ENCODE measurements at regions not wholly inside any gene's neighbourhood (a gene's known extent, or its start where the extent isn't known, plus 50 kb on each side); places are given as distances from the start of the nearest gene placed in this dataset.
"Not testable (repeated sequence)": the region's sequence is repeated elsewhere in the genome, so short reads cannot be mapped to it uniquely, and the experiment has no call there.

GRCh38 chr9:120338340-120338739 lies 241.6 kb downstream of the CDK5RAP2 start:
- no peak for DNase-seq

- no peak for DNase-seq
Observed at GRCh38 chr9:120337131-120337530, 242.8 kb downstream of the CDK5RAP2 start.

- DNase-seq, result no peak
Observed at GRCh38 chr9:120336753-120337090, 243.2 kb downstream of the CDK5RAP2 start.

GRCh38 chr9:120336021-120336752 lies 243.8 kb downstream of the CDK5RAP2 start:
- DNase-seq, result no peak

GRCh38 chr9:120331913-120332312 lies 248.1 kb downstream of the CDK5RAP2 start:
- DNase-seq, result no peak

- no peak for DNase-seq
Observed at GRCh38 chr9:120330031-120330430, 249.9 kb downstream of the CDK5RAP2 start.

- no peak for DNase-seq
Observed at GRCh38 chr9:120327322-120327721, 252.6 kb downstream of the CDK5RAP2 start.

GRCh38 chr9:120326049-120326693 lies 253.8 kb downstream of the CDK5RAP2 start:
- no peak for DNase-seq

- no peak for DNase-seq
Observed at GRCh38 chr9:120324996-120325642, 254.8 kb downstream of the CDK5RAP2 start.

GRCh38 chr9:120324461-120324860 lies 255.5 kb downstream of the CDK5RAP2 start:
- no peak for DNase-seq

- no peak for DNase-seq
Observed at GRCh38 chr9:120323125-120323524, 256.8 kb downstream of the CDK5RAP2 start.

GRCh38 chr9:120319452-120319851 lies 260.5 kb downstream of the CDK5RAP2 start:
- no peak for DNase-seq

- DNase-seq, result no peak
Observed at GRCh38 chr9:120315154-120315553, 264.8 kb downstream of the CDK5RAP2 start.

GRCh38 chr9:120312031-120312430 lies 267.9 kb downstream of the CDK5RAP2 start:
- DNase-seq, result no peak

- no peak for DNase-seq
Observed at GRCh38 chr9:120310035-120310434, 269.9 kb downstream of the CDK5RAP2 start.

GRCh38 chr9:120308495-120308894 lies 271.5 kb downstream of the CDK5RAP2 start:
- DNase-seq, result no peak

GRCh38 chr9:120307599-120307998 lies 272.4 kb downstream of the CDK5RAP2 start:
- no peak for DNase-seq

GRCh38 chr9:120306561-120306960 lies 273.4 kb downstream of the CDK5RAP2 start:
- DNase-seq, result no peak

GRCh38 chr9:120306088-120306487 lies 273.9 kb downstream of the CDK5RAP2 start:
- no peak for DNase-seq

GRCh38 chr9:120304896-120305295 lies 275.1 kb downstream of the CDK5RAP2 start:
- not testable (repeated sequence) for DNase-seq

GRCh38 chr9:120303519-120303918 lies 276.4 kb downstream of the CDK5RAP2 start:
- no peak for DNase-seq

- no peak for DNase-seq
Observed at GRCh38 chr9:120299785-120300184, 280.2 kb downstream of the CDK5RAP2 start.

GRCh38 chr9:120294003-120294402 lies 286.0 kb downstream of the CDK5RAP2 start:
- no peak for DNase-seq

GRCh38 chr9:120292606-120293005 lies 287.4 kb downstream of the CDK5RAP2 start:
- no peak for DNase-seq
